ENCODE measurements at regions not wholly inside any gene's neighbourhood (a gene's known extent, or its start where the extent isn't known, plus 50 kb on each side); places are given as distances from the start of the nearest gene placed in this dataset.

GRCh38 chr6:62393608-62394007 lies 107.6 kb upstream of the KHDRBS2 start (continued):
- peak; percentile 33; the same call in 1 of the 2 replicates for TF ChIP-seq ZNF462 (CRISPR knock-in tag; IDR thresholded peaks at IDR 0.05)

GRCh38 chr6:62392291-62392690 lies 106.3 kb upstream of the KHDRBS2 start:
- DNase-seq (ENCODE audit: low spot score) (no peak), ATAC-seq (no peak)
- no peak overlapping the region for H3K27ac ChIP-seq (ENCODE audit: low read depth)
- no peaks in the 10 kb centered on the region for H3K27me3 Mint-ChIP-seq (ENCODE audit: insufficient read depth, low read depth, poor library complexity)
- H3K4me2 ChIP-seq, result no peak overlapping the region
- H3K4me3 Mint-ChIP-seq, result no peak overlapping the region
- H3K4me1 Mint-ChIP-seq, result peaks cover 11% of the 10 kb centered on the region
- H3K9me3 Mint-ChIP-seq, result peaks cover 6% of the 10 kb centered on the region; the same call in 1 of the 3 replicates
- H3K27ac Mint-ChIP-seq, result no peak overlapping the region
- H4K20me1 ChIP-seq (replicated peaks; ENCODE audit: insufficient read depth), result no peaks in the 10 kb centered on the region
- no peak overlapping the region for H3K4me3 ChIP-seq
- no peak for TF ChIP-seq REST (IDR thresholded peaks at IDR 0.05; ENCODE audit: unreplicated experiment)
- TF ChIP-seq POLR2AphosphoS5 (IDR thresholded peaks at IDR 0.05; ENCODE audit: low read depth), result no peak
- TF ChIP-seq JUNB (IDR thresholded peaks at IDR 0.05; ENCODE audit: unreplicated experiment), result no peak
- TF ChIP-seq ZNF331 (CRISPR knock-in tag; IDR thresholded peaks at IDR 0.05; ENCODE audit: low read depth), result no peak
- no peak for TF ChIP-seq CREB1 (CRISPR knock-in tag; IDR thresholded peaks at IDR 0.05; ENCODE audit: low read depth)
- no peak for TF ChIP-seq NANOG (IDR thresholded peaks at IDR 0.05; ENCODE audit: borderline replicate concordance)
- TF ChIP-seq CTCF (conservative IDR thresholded peaks at IDR 0.05; ENCODE audit: low read depth in 2 of 2), result no peak
- no peak for TF ChIP-seq ETS1 (IDR thresholded peaks at IDR 0.05)
- no peaks in the 10 kb centered on the region for H3F3A ChIP-seq (replicated peaks; ENCODE audit: low read depth)
- H3K36me3 Mint-ChIP-seq (ENCODE audit: low read depth), result peaks cover 2% of the 10 kb centered on the region; the same call in 1 of the 3 replicates
- no peaks in the 10 kb centered on the region; the same call in 1 of the 2 replicates for H3K9me2 ChIP-seq (ENCODE audit: insufficient read depth)
- no peaks in the 10 kb centered on the region for H3K4me1 ChIP-seq (ENCODE audit: insufficient read depth)
- H3K27me3 ChIP-seq (ENCODE audit: insufficient read depth), result no peaks in the 10 kb centered on the region
- no peak overlapping the region for H2AFZ ChIP-seq
- H3K36me3 ChIP-seq (ENCODE audit: insufficient read depth), result no peaks in the 10 kb centered on the region
- no peaks in the 10 kb centered on the region for H3K79me2 ChIP-seq (replicated peaks; ENCODE audit: insufficient read depth)

Measured in GM23338 (cell line).